ENCODE measurements at regions not wholly inside any gene's neighbourhood (a gene's known extent, or its start where the extent isn't known, plus 50 kb on each side); places are given as distances from the start of the nearest gene placed in this dataset.
A peak's percentile ranks its signal among the peaks of the same experiment; 100 is the strongest.

GRCh38 chr6:87899499-87900147 is 148.0 kb upstream of the SPACA1 start:
- DNase-seq (ENCODE audit: low spot score), result no peak
- intact Hi-C loops (cut with micrococcal nuclease; ENCODE audit: unreplicated experiment), result no loop called here
- H3K4me1 ChIP-seq (ENCODE audit: insufficient read depth, low read length, poor library complexity, severe bottlenecking), result peaks cover 71% of the 10 kb centered on the region
- peak overlapping the region; percentile 70; the same call in 1 of the 2 replicates for H2AFZ ChIP-seq (ENCODE audit: low read length)
- TF ChIP-seq CTCF (conservative IDR thresholded peaks at IDR 0.05; ENCODE audit: low read length) (no peak), EZH2phosphoT487 (IDR thresholded peaks at IDR 0.05; ENCODE audit: borderline replicate concordance, low read depth, low read length) (no peak)
- peaks cover 7% of the 10 kb centered on the region; the same call in 1 of the 2 replicates for H3K9me3 ChIP-seq (ENCODE audit: low read length)
- H3K27ac ChIP-seq (ENCODE audit: low read depth, low read length, poor library complexity, severe bottlenecking), result peak overlapping the region; percentile 5
- H3K4me2 ChIP-seq (ENCODE audit: low read length), result no peak overlapping the region
- no peak overlapping the region for H3K4me3 ChIP-seq (ENCODE audit: low read depth, low read length, poor library complexity, severe bottlenecking)
- POLR2A ChIA-PET, result interaction anchor here (1.0 to 3.7 kb wide), 4 partner anchors 19 to 68 kb away, joined by 3 to 49 read pairs (median 18); no protein-coding TSS in a partner anchor
- no peaks in the 10 kb centered on the region for H3K9me2 ChIP-seq (ENCODE audit: insufficient read depth, low read length)
- BruUV-seq (replicated peaks), result no TSS peak
- H3K36me3 ChIP-seq (ENCODE audit: insufficient read depth, low read length), result peaks cover 16% of the 10 kb centered on the region
- no peaks in the 10 kb centered on the region for H3K79me2 ChIP-seq (ENCODE audit: insufficient read depth, low read depth, low read length)
- H4K20me1 ChIP-seq (ENCODE audit: insufficient read depth, low read length), result no peaks in the 10 kb centered on the region
- CTCF ChIA-PET (ENCODE audit: unreplicated experiment), result no interaction called here

- H3K4me1 ChIP-seq (ENCODE audit: insufficient read depth, low read length, poor library complexity, severe bottlenecking), result peaks cover 56% of the 10 kb centered on the region
- no peak for DNase-seq (ENCODE audit: low spot score)
- H3K27ac ChIP-seq (ENCODE audit: low read depth, low read length, poor library complexity, severe bottlenecking), result no peak overlapping the region
- no peak overlapping the region for H3K4me3 ChIP-seq (ENCODE audit: low read depth, low read length, poor library complexity, severe bottlenecking)
- H2AFZ ChIP-seq (ENCODE audit: low read length), result no peak overlapping the region
- no peaks in the 10 kb centered on the region for H4K20me1 ChIP-seq (ENCODE audit: insufficient read depth, low read length)
- no peak for TF ChIP-seq CTCF (conservative IDR thresholded peaks at IDR 0.05; ENCODE audit: low read length)
- TF ChIP-seq EZH2phosphoT487 (IDR thresholded peaks at IDR 0.05; ENCODE audit: borderline replicate concordance, low read depth, low read length), result no peak
- H3K9me3 ChIP-seq (ENCODE audit: low read length), result peaks cover 7% of the 10 kb centered on the region; the same call in 1 of the 2 replicates
- no peak overlapping the region for H3K4me2 ChIP-seq (ENCODE audit: low read length)
- H3K79me2 ChIP-seq (ENCODE audit: insufficient read depth, low read depth, low read length), result no peaks in the 10 kb centered on the region
- H3K36me3 ChIP-seq (ENCODE audit: insufficient read depth, low read length), result peaks cover 11% of the 10 kb centered on the region
- H3K9me2 ChIP-seq (ENCODE audit: insufficient read depth, low read length), result no peaks in the 10 kb centered on the region
- no TSS peak for BruUV-seq (replicated peaks)
- POLR2A ChIA-PET, result interaction anchor here (1.0 to 3.5 kb wide), 9 partner anchors 10 to 25 kb away, joined by 3 to 24 read pairs (median 5); no protein-coding TSS in a partner anchor
- CTCF ChIA-PET (ENCODE audit: unreplicated experiment), result no interaction called here
- intact Hi-C loops (cut with micrococcal nuclease; ENCODE audit: unreplicated experiment), result no loop called here
Measured at GRCh38 chr6:87897663-87898062, 150.0 kb upstream of the SPACA1 start.

GRCh38 chr6:87897013-87897412 is 150.6 kb upstream of the SPACA1 start:
- peaks cover under 1% of the 10 kb centered on the region; the same call in 1 of the 2 replicates for H3K9me3 ChIP-seq (ENCODE audit: low read length)
- H3K4me2 ChIP-seq (ENCODE audit: low read length), result peak overlapping the region; percentile 20; the same call in 1 of the 2 replicates
- TF ChIP-seq CTCF (conservative IDR thresholded peaks at IDR 0.05; ENCODE audit: low read length), result no peak
- no peak for TF ChIP-seq EZH2phosphoT487 (IDR thresholded peaks at IDR 0.05; ENCODE audit: borderline replicate concordance, low read depth, low read length)
- CTCF ChIA-PET (ENCODE audit: unreplicated experiment), result no interaction called here
- DNase-seq (ENCODE audit: low spot score), result no peak
- peak overlapping the region; percentile 46 for H3K27ac ChIP-seq (ENCODE audit: low read depth, low read length, poor library complexity, severe bottlenecking)
- H3K9me2 ChIP-seq (ENCODE audit: insufficient read depth, low read length), result no peaks in the 10 kb centered on the region
- no peak overlapping the region for H3K4me3 ChIP-seq (ENCODE audit: low read depth, low read length, poor library complexity, severe bottlenecking)
- BruUV-seq (replicated peaks), result no TSS peak
- POLR2A ChIA-PET, result interaction anchor here (0.5 to 3.5 kb wide), 10 partner anchors 8 to 263 kb away, joined by 3 to 24 read pairs (median 5); no protein-coding TSS in a partner anchor
- peak overlapping the region; percentile 73 for H2AFZ ChIP-seq (ENCODE audit: low read length)
- H4K20me1 ChIP-seq (ENCODE audit: insufficient read depth, low read length), result no peaks in the 10 kb centered on the region
- H3K36me3 ChIP-seq (ENCODE audit: insufficient read depth, low read length), result peaks cover 5% of the 10 kb centered on the region
- H3K4me1 ChIP-seq (ENCODE audit: insufficient read depth, low read length, poor library complexity, severe bottlenecking), result peaks cover 56% of the 10 kb centered on the region
- intact Hi-C loops (cut with micrococcal nuclease; ENCODE audit: unreplicated experiment), result no loop called here
- H3K79me2 ChIP-seq (ENCODE audit: insufficient read depth, low read depth, low read length), result no peaks in the 10 kb centered on the region
